Ovary (tissue), 7 donors: ENCODE measurements at regions not wholly inside any gene's neighbourhood (a gene's known extent, or its start where the extent isn't known, plus 50 kb on each side); places are given as distances from the start of the nearest gene placed in this dataset.

Experiments
- DNase-seq, 5 donors: peaks; one replicate each; pipeline ENCODE4 v3.0.0-alpha.2; 2019 to 2020
- H3K27ac ChIP-seq, 2 donors: fragments of 200-600 bp; one replicate each; pipeline versions ENCODE4 v1.5.1 to v1.8.0; 2019 to 2022
- H3K27me3 ChIP-seq: fragments of 200-600 bp; one replicate; pipeline ENCODE4 v1.8.0; 2022
- H3K36me3 ChIP-seq: fragments of 200-600 bp; sonication (generic); one replicate; pipeline ENCODE4 v1.5.1; 2019
- H3K4me1 ChIP-seq: one replicate; pipeline ENCODE4 v1.8.1; 2013; ENCODE audit warnings: mild to moderate bottlenecking, moderate library complexity; ENCODE audit not compliant: insufficient read depth
- H3K4me3 ChIP-seq: fragments of 200-600 bp; sonication (generic); one replicate; pipeline ENCODE4 v1.5.1; 2017
- H3K9me3 ChIP-seq, 2 donors: fragments of 200-600 bp in 1 of 2; sonication (generic) in 1 of 2; one replicate each; pipeline versions ENCODE4 v1.5.1 to v1.8.1; 2013 to 2019; ENCODE audit warnings: mild to moderate bottlenecking in 1 of 2, moderate library complexity in 1 of 2
- EP300 ChIP-seq: sonication (generic); formaldehyde crosslinking; IDR thresholded peaks from one replicate; pipeline ENCODE4 v1.6.1; 2017; ENCODE audit warnings: antibody characterized with exemption
- POLR2A ChIP-seq: fragments of 450-650 bp; IDR thresholded peaks from one replicate; pipeline ENCODE4 v1.6.1; 2017; ENCODE audit warnings: antibody characterized with exemption, mild to moderate bottlenecking, moderate library complexity
- WGBS, 3 donors: extraction: QIAGEN DNeasy Blood & Tissue Kit in 1 of 3; methylation state at CpG; one replicate each; pipeline versions ENCODE4 v1.1.5 to v1.1.7; 2013 to 2017; 5-methylcytosine and 5-hydroxymethylcytosine counted together
- intact Hi-C, 4 donors: fragments of 100-400 bp; cut with DNase I; formaldehyde crosslinking; loops; one replicate each; pipeline versions ENCODE4 v1.11.0 to v1.15.1; 2022 to 2023
- TF ChIP-seq, protein P1 (sequence below), 3 donors: fragments of 450-650 bp in 2 of 3; fragments of 200-600 bp in 1 of 3; IDR thresholded peaks; one replicate each; pipeline versions ENCODE4 v1.5.1 to v1.8.0; 2016 to 2022; ENCODE audit warnings: antibody characterized with exemption in 3 of 3, mild to moderate bottlenecking in 1 of 3
- donor health status: DM: no; HTN: no; CAD: no; lungs with moderate emphysema.
- donor health status: DM: no; HTN: no; CAD: no.
- donor health status: Bipolar disorder and iron deficiency.
- donor health status: DM: no; HTN: no; CAD: no.
- donor health status: DM: yes; HTN: yes; CAD: no.

DNA sequence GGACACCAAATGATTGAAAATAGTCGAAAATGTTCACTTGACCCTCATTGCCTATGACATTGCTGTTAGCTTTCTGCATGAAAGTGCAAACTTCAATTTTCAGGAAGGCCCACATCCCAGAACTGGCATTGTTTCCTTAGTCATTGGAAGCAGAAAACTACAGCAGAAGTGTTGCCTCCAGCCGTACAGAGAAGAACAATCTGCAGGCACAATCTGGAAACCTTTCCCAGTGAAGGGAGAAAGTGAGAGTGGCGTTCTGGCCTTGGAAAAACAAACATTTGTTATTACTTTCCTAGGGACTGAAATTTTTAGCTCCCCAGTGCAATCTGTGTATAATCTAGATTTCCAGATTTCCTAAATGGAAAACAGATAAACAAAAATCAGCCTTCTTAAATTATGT is 529.5 kb upstream of the RBFOX1 start:
- WGBS, 3 donors, result 32 to 40% (median 34%) methylated on average over 3 of the region's 3 CpGs
- Histone ChIP-seq H3K4me3 (no peak overlapping the region), H3K27ac (no peak overlapping the region), H3K4me1 (no peaks in the 10 kb centered on the region), H3K36me3 (no peaks in the 10 kb centered on the region), H3K27me3 (no peaks in the 10 kb centered on the region), H3K9me3 (no peaks in the 10 kb centered on the region)
- no peak for TF ChIP-seq POLR2A
- TF ChIP-seq, protein P1, sequence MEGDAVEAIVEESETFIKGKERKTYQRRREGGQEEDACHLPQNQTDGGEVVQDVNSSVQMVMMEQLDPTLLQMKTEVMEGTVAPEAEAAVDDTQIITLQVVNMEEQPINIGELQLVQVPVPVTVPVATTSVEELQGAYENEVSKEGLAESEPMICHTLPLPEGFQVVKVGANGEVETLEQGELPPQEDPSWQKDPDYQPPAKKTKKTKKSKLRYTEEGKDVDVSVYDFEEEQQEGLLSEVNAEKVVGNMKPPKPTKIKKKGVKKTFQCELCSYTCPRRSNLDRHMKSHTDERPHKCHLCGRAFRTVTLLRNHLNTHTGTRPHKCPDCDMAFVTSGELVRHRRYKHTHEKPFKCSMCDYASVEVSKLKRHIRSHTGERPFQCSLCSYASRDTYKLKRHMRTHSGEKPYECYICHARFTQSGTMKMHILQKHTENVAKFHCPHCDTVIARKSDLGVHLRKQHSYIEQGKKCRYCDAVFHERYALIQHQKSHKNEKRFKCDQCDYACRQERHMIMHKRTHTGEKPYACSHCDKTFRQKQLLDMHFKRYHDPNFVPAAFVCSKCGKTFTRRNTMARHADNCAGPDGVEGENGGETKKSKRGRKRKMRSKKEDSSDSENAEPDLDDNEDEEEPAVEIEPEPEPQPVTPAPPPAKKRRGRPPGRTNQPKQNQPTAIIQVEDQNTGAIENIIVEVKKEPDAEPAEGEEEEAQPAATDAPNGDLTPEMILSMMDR (IDR thresholded peaks at IDR 0.05), result no peak
- no peak for TF ChIP-seq EP300
- intact Hi-C loops, result no loop called here
- DNase-seq, result no peak

DNA sequence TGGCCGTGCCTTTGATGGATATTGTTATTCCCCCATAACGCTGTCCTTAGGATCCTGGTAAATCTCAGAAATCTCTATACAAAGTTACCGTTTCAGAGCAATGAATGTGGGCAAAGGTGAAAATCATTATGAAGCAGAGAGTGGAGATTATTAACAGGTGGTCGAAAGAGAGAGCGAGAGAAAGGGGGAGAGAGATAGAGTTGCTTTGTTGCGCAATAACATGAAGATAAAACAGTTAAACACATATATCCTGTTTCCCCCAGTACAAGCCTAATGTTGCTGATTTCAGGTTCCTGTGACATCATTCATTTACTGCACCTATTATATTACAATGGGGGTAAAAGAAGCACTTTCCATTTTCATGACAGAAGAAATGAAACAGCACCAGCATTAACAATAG is 535.4 kb upstream of the RBFOX1 start:
- Histone ChIP-seq H3K27me3 (no peaks in the 10 kb centered on the region), H3K9me3 (no peaks in the 10 kb centered on the region), H3K36me3 (no peaks in the 10 kb centered on the region), H3K4me3 (no peak overlapping the region), H3K4me1 (no peaks in the 10 kb centered on the region), H3K27ac (no peak overlapping the region)
- no peak for DNase-seq
- intact Hi-C loops, result no loop called here
- 35 to 51% (median 36%) methylated on average over 6 of the region's 6 CpGs for WGBS, 3 donors
- no peak for TF ChIP-seq POLR2A
- no peak for TF ChIP-seq EP300

DNA sequence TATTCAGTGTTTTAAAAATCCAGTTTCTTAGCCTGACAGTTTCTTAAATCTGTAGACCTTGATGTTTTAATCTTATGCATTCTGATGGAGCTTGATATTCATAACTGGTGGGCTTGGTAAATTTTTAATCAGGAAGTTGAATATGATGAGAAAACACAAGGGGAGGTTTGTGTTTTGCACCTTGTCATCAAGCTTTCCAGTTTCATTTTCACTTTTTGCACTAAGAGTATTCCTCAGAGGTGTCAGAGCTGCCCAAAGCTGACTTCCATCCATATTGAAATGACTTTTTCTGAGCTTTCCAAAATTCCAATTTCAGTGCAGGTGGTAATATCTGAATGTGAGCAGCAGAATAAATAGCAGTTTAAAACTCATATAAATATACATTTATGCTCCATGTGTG is 555.0 kb upstream of the RBFOX1 start:
- Histone ChIP-seq H3K27ac (no peak overlapping the region), H3K4me3 (no peak overlapping the region), H3K36me3 (no peaks in the 10 kb centered on the region), H3K4me1 (no peaks in the 10 kb centered on the region), H3K9me3 (peaks cover 0 to 4% of the 10 kb centered on the region in 2 donors), H3K27me3 (no peaks in the 10 kb centered on the region)
- TF ChIP-seq, protein P1 (IDR thresholded peaks at IDR 0.05), result no peak
- no peak for TF ChIP-seq EP300
- no peak for TF ChIP-seq POLR2A
- intact Hi-C loops, result no loop called here
- DNase-seq, result no peak

DNA sequence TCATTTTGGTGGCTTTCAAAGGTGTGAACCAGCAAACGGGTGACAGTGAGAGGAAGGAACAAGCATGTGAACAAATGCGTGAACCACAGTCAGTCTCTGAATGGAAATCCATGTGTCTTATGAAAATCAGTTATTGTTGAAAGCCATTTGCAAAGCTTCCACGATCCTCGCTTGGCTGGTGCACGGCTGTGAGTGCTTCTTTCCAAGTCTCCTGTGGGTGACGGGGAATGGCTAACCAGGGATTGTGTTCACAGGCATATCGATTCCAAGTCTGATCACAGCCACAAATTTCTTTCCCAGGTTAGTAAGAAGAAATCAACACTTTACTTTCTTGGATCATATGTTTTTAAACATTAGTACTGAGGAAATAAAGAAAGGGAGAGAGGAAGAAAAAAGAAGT is 556.9 kb upstream of the RBFOX1 start:
- TF ChIP-seq, protein P1 (IDR thresholded peaks at IDR 0.05), result no peak
- TF ChIP-seq EP300 (no peak), POLR2A (no peak)
- no peaks in the 10 kb centered on the region for H3K36me3 ChIP-seq
- no peak overlapping the region for H3K27ac ChIP-seq
- H3K9me3 ChIP-seq, result peaks cover 0 to 5% of the 10 kb centered on the region in 2 donors
- 86 to 93% (median 87%) methylated on average over 7 of the region's 7 CpGs for whole genome bisulfite sequencing, 3 donors
- no peak overlapping the region for H3K4me3 ChIP-seq
- intact Hi-C loops, result no loop called here
- no peaks in the 10 kb centered on the region for H3K27me3 ChIP-seq
- H3K4me1 ChIP-seq, result no peaks in the 10 kb centered on the region
- no peak for DNase-seq

DNA sequence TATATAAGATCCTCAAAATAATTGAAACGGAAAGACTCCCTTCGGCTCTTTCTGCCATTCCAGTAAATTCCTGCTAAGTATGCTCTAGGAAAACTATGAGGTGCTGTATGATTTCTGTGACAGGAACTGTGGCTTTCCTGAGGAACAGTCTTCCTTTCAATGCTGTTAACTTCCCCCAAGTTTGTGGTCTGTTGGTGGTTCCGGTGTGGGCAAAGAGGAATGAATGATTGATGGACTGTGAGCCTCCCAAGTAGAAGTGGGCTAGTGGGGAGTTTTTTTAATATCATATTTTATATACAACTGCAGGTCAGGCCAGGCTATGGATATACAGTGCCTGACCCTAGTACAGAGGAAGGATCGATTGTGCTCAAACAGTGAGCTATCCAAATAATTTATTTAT is 560.7 kb upstream of the RBFOX1 start:
- no peak overlapping the region for H3K4me3 ChIP-seq
- intact Hi-C loops, result no loop called here
- no peaks in the 10 kb centered on the region for H3K27me3 ChIP-seq
- H3K4me1 ChIP-seq, result no peaks in the 10 kb centered on the region
- whole genome bisulfite sequencing, 3 donors, result 70 to 76% (median 76%) methylated on average over 4 of the region's 4 CpGs
- no peak for DNase-seq
- no peak for TF ChIP-seq POLR2A
- no peaks in the 10 kb centered on the region for H3K36me3 ChIP-seq
- peaks cover 0 to 5% of the 10 kb centered on the region in 2 donors for H3K9me3 ChIP-seq
- no peak overlapping the region for H3K27ac ChIP-seq

DNA sequence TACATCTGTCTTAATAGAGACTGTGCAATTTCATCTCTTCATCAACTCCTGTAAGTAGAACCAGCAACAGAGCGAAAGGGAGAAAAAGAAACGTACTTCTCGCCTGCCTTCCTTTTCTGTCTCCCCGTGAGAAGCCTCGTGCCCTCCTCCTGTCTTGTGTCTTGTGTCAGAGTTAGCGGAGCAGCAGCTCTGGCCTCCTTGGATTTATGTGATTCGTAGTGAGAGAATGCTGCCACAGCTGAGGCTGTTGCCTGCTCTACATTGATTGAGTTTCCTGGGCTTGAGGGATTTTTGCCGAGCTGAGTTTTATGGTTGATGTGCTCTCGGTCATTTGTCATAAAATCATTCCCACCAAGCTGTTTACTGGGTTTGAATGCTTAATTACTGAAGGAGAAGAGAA is 579.1 kb upstream of the RBFOX1 start:
- Histone ChIP-seq H3K4me1 (no peaks in the 10 kb centered on the region), H3K4me3 (no peak overlapping the region), H3K36me3 (no peaks in the 10 kb centered on the region), H3K27me3 (no peaks in the 10 kb centered on the region), H3K27ac (no peak overlapping the region), H3K9me3 (no peaks in the 10 kb centered on the region)
- intact Hi-C loops, result no loop called here
- TF ChIP-seq EP300 (no peak), POLR2A (no peak)
- TF ChIP-seq, protein P1 (IDR thresholded peaks at IDR 0.05), result no peak
- DNase-seq, result no peak
- WGBS, 3 donors, result 9 to 20% (median 16%) methylated on average over 9 of the region's 9 CpGs
